Left lobe of liver (tissue), 2 donors: ENCODE measurements at regions not wholly inside any gene's neighbourhood (a gene's known extent, or its start where the extent isn't known, plus 50 kb on each side); places are given as distances from the start of the nearest gene placed in this dataset.

Experiments used
- ATAC-seq: fragments of 200-7000 bp; cut with Tn5 transposase; one replicate; pipeline ENCODE4 v1.9.1; 2020; ENCODE audit warnings: mild to moderate bottlenecking, moderate library complexity
- DNase-seq: peaks from one replicate; pipeline ENCODE4 v3.0.0-alpha.2; 2020; ENCODE audit warnings: low spot score
- donor health status: DM: no; HTN: no; CAD: no; lungs with moderate emphysema.
- donor health status: DM: no; HTN: yes; CAD: no.

GRCh38 chr22:34951212-34951611 is 114.7 kb upstream of the ISX start:
- ATAC-seq: no peak
- no peak for DNase-seq

GRCh38 chr22:34960005-34960404 is 106.0 kb upstream of the ISX start:
- DNase-seq (no peak), ATAC-seq (no peak)

DNA sequence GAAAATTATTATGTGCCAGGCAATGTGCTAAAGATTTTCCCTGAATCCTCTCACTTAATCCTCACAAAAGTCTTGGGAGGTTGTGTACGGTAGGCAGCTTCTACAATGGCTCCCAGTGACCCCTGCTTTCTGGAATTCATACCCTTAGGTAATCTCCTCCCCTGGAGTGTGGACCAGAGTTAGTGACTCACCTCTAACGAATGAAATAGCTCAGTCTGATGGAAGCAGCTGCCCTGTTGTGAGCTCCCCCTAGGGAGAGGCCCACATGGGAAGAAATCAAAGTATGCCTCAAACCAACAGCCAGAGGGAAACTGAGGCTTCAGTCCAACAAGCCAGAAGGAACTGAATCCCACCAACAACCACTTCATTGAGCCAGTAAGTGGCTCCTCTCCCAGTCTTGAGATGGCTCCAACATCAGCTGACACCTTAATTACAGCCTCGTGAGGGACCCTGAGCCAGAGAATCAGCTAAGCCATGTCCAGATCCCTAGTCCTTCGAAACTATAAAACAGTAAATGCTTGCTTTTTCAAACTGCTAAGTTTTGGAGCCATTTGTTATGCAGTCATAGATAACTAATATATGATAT is 98.9 kb upstream of the ISX start:
- no peak for DNase-seq
- ATAC-seq: no peak

- DNase-seq: no peak
- no peak for ATAC-seq
These were observed 96.8 kb upstream of the ISX start for GRCh38 chr22:34969001-34969790.

DNA sequence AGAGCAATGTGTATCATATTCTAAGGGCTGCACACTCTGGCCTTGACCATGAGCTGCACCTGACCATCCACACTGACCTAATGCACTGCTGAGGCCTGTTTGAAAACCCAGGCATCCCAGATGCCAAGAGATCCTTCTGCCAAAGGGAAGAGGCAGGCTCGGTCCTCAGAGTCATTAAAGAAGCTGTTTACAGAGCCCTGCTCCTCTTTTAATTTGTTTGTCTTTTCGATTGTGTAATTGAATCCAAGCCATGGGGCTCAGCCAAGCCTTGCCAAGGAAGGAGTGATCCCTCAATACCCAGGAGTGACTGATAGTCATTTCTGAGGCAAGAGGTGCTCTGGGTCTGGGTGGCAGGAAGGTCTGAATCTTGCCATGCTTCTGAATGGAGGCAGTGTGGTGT is 94.5 kb upstream of the ISX start:
- no peak for DNase-seq
- ATAC-seq: no peak

DNA sequence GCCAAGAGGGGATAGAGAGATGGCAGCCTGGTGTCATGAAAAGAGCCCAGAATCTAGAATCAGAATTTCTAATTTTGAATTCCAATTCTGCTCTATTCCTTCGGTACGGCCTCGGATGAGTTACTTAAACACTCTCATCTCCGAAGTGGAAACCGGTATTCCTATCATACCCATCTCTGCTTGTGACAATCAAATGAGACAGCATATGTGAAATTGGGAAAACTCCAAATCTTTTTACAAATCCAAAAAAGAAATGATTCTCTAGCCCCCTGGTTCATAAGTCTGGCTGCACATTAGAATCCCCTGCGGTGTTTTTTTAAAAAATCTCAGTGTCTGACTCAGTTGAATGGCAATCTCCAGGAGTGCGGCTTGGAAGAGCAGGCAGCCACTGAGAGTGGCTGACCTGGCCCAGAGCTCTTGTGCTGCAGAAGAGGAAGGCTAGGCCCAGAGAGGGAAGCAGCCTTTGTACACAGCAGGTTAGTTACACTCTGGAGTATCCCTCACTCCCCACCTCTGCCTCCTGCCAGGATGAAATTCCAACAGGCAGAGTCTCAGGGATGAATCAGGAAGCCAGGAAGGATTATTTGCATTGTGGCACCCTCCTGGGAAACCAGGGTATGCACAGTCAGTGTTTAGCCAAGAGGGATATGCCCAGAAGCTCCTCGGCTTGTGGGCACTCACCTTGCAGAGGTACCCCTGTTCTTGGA is 93.6 kb upstream of the ISX start:
- ATAC-seq (no peak), DNase-seq (no peak)

DNA sequence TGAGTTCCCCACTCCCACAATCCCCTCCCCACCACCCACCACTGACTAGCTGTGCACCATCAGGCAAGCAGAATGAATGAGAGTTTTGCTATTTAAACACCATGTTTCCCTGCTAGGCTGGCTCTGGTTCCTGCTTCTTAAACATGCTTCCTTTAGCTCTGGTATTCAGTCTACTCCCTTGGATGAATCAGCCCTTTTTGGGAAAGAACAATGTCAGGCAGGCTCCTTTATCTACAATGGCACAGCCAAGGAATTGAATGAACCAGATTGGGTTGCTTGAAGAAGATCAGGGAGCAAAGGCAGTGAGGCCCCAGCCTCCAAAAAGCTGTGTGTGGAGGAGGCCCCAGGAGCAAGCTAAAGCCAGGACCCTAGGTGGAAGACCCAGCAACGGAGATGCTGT is 92.9 kb upstream of the ISX start:
- DNase-seq (no peak), ATAC-seq (no peak)

- DNase-seq (no peak), ATAC-seq (no peak)
These were observed 92.0 kb upstream of the ISX start for GRCh38 chr22:34973926-34974325.

DNA sequence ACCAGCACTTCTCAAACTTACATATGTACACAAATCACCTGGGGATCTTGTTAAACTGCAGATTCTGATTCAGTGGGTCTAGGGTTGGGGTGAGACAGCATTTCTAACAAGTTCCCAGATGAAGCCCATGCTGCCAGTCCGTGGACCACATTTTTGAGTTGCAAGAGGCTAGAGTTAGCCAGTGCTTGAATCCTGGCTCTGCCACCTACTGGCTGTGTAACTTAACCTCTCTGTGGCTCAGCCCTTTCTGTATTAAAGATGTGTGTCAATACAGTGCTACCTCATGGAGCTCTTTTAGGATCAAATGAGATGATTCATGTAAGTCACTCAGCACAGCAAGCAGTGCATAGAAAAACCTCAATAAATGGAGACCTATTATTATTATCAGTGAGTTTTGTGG is 90.2 kb upstream of the ISX start:
- no peak for DNase-seq

DNA sequence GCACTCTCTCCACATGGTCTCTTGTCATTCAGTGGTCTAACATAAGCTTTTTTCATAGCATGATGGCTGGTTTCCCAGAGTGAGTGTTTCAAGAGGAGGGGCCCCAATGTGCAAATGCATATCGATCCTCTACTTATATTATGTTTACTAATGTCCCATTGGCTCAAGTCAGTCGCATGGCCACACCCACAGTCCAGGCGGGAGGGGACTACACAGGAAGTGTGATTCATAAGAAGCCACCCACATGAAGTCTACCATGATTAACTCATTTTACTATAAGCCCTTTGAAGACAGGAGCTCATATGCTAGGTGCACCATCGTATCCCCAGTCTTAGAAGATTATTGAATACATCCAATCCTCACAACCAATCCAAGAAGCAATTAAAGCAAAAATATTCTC is 89.5 kb upstream of the ISX start:
- ATAC-seq: no peak
- no peak for DNase-seq

More for the DNA sequence above, 90.2 kb upstream of the ISX start:
- ATAC-seq: no peak

DNA sequence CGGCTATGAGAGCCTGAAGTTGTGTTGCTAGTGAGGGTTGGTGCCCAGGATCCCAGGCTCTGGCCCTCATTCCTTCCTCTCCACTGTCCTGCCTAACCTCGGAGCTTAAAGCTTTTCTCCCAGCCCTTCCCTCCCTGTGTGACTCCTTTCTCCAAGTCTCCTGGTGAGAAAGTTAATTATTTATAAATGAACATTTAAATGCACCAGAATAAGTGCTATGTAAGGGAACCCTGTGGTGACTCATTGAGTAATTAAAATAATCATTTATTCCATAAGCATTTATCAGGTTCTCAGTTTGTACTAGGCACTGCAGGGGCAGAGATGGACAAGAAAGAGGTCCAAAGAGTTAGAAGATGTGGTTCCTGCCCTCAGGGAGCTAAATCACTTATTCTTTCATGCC is 89.1 kb upstream of the ISX start:
- DNase-seq: no peak
- ATAC-seq: no peak

GRCh38 chr22:34986523-34986922 is 79.4 kb upstream of the ISX start:
- no peak for ATAC-seq

DNA sequence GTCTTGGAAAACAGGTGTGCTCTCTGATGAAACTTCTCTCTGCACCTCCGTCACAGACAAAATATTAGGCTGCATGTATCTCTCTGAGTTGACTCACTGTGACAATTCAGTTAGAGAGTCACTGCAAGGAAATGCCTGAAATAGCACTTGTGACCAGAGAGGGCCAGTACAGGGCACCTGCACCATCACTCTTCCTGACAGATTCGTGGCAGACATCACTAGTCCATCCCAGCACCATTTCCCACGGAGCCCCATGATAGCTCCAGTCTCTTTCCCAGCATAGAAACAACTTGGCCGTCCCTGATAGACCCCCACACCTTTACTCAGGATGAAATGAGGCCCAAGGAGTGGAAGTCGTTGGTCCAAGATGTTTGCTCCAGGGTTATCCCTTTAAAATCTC is 73.3 kb upstream of the ISX start:
- no peak for DNase-seq
- ATAC-seq: no peak

More at GRCh38 chr22:34986523-34986922, 79.4 kb upstream of the ISX start:
- no peak for DNase-seq

DNA sequence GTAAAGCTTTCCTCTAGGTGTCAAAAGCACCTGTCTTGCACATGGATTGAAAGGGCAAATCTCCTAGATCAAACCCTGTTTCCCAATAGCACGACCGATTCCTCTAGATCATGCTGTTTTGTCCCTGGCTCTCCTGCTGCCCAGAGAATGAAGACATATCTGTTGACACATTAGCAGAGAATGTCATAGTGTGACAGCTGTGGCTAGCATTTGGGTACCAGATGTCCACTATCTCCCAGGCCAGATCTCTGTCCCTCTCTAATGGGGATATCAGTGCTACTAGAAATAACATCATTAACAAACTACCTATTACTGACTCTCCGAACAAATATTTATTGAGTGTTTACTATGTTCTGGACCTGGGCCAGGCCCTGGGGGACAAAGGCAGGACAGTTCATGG is 72.4 kb upstream of the ISX start:
- no peak for ATAC-seq
- DNase-seq: no peak

- no peak for DNase-seq
- no peak for ATAC-seq
These were observed 68.2 kb upstream of the ISX start for GRCh38 chr22:34997633-34998299.

DNA sequence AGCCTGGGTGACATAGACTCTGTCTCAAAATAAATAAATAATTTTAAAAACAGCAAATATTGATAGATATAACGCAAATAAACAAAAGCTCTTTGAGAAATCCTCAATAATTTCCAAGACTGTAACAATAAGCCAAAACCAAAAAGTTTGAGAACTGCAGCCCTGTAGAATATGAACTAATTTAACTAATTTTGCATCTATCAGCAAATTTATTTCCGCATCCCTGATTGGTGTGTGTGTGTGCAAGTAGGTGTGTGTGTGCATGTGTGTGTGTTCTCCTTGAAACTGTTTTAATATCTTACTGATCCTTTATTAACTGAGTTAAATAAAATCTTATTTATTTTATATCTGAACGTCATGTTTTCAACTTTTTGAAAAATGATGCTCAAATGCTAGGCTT is 67.0 kb upstream of the ISX start:
- ATAC-seq (no peak), DNase-seq (no peak)

DNA sequence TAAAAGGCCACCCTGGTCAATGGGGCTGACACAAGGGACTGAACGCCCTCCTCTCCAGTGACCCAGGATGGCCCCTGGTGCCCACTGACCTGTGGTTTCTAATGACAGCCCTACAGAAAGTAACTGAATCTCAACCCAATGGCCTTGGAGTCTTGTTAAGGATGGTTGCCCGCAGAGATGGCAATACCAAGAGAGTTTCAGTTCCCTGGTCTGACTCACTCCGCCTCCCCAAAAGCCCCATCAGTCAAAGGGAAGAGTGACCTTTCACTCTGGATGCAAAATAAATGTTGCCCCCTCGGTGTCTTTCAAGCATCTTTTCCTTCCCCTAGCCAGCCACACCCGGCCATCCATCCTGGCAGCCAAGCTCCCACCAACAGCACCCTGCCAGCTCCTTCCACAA is 57.7 kb upstream of the ISX start:
- DNase-seq (no peak), ATAC-seq (no peak)

DNA sequence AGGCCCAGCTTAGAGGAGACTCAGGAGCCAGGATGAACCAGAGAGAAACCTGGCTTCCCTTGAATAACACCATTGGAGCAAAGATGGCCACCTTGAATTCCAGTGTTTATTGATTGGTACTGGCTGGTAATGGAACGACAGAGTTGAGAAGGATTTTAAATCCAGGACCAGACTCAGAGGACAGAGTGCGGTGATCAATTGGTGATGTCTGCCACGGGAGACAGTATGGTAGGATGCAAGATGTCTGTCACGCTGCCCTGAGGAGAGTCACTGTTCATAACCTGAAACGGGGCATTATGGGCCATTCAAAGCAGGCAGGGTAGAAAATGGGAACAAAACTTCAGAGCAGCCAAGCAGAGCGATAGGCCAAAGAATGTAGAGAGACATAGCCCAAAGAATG is 55.4 kb upstream of the ISX start:
- ATAC-seq: no peak

DNA sequence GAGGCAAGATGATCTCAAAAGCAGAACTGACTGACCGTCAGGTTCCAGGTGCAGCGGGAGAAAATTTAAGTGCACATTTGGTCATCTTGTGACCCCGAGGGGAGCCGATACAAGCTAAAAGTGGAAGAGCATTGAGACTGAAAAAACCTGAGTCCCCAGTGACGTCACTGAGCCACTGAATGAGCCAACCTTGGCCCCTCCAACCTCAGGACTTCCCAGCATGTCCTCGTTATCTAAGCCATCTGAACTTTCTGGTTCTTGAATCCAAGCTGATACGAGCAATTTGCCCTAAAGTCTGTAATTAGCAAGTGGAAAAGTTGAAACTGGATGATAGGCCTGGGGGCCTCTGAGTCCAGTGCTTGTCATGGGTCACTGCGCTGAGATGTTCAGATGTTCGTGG is 51.1 kb upstream of the ISX start:
- DNase-seq (no peak), ATAC-seq (no peak)

More for the DNA sequence above, 55.4 kb upstream of the ISX start:
- no peak for DNase-seq
